Effector memory CD4-positive, alpha-beta T cell (primary cell): ENCODE measurements at regions not wholly inside any gene's neighbourhood (a gene's known extent, or its start where the extent isn't known, plus 50 kb on each side); places are given as distances from the start of the nearest gene placed in this dataset.

Experiments used
- DNase-seq, 3 donors: peaks; one replicate each; pipeline ENCODE4 v3.0.0-alpha.2; 2020
- H3K27ac ChIP-seq: 2 replicates; pipeline ENCODE4 v1.7.0; 2013; ENCODE audit warnings: mild to moderate bottlenecking, low read length, moderate library complexity; ENCODE audit not compliant: insufficient read depth, poor library complexity, severe bottlenecking
- H3K27me3 ChIP-seq: replicated peaks from 2 replicates; pipeline ENCODE4 v1.7.0; 2013; ENCODE audit warnings: mild to moderate bottlenecking, low read length; ENCODE audit not compliant: insufficient read depth, control insufficient read depth, poor library complexity, severe bottlenecking
- H3K36me3 ChIP-seq: 2 replicates; pipeline ENCODE4 v1.7.0; 2013; ENCODE audit warnings: mild to moderate bottlenecking, low read length, moderate library complexity; ENCODE audit not compliant: control insufficient read depth, insufficient read depth
- H3K4me1 ChIP-seq: 2 replicates; pipeline ENCODE4 v1.7.0; 2013; ENCODE audit warnings: low read length, mild to moderate bottlenecking; ENCODE audit not compliant: control insufficient read depth, insufficient read depth, poor library complexity, severe bottlenecking
- H3K4me3 ChIP-seq: 2 replicates; pipeline ENCODE4 v1.7.0; 2013; ENCODE audit warnings: low read length, low read depth, mild to moderate bottlenecking; ENCODE audit not compliant: insufficient read depth, poor library complexity, severe bottlenecking
- H3K9me3 ChIP-seq: 2 replicates; pipeline ENCODE4 v1.7.0; 2013; ENCODE audit warnings: mild to moderate bottlenecking, low read length, moderate library complexity; ENCODE audit not compliant: control insufficient read depth

- no peak for DNase-seq
- Histone ChIP-seq H3K4me1 (no peaks in the 10 kb centered on the region), H3K27me3 (no peaks in the 10 kb centered on the region), H3K36me3 (no peaks in the 10 kb centered on the region), H3K27ac (no peak overlapping the region), H3K4me3 (no peak overlapping the region), H3K9me3 (no peaks in the 10 kb centered on the region)
Measured at GRCh38 chr11:95588821-95589220, 200.8 kb downstream of the FAM76B start.

GRCh38 chr11:95586661-95587060 lies 202.9 kb downstream of the FAM76B start:
- Histone ChIP-seq H3K36me3 (no peaks in the 10 kb centered on the region), H3K4me1 (no peaks in the 10 kb centered on the region), H3K4me3 (no peak overlapping the region), H3K9me3 (no peaks in the 10 kb centered on the region), H3K27me3 (no peaks in the 10 kb centered on the region), H3K27ac (no peak overlapping the region)
- no peak for DNase-seq

- H3K36me3 ChIP-seq, result no peaks in the 10 kb centered on the region
- no peak for DNase-seq
- H3K27ac ChIP-seq, result no peak overlapping the region
- H3K27me3 ChIP-seq, result no peaks in the 10 kb centered on the region
- H3K9me3 ChIP-seq, result no peaks in the 10 kb centered on the region
- H3K4me3 ChIP-seq, result no peak overlapping the region
- H3K4me1 ChIP-seq, result no peaks in the 10 kb centered on the region
Measured at GRCh38 chr11:95586155-95586554, 203.4 kb downstream of the FAM76B start.

- H3K27me3 ChIP-seq, result no peaks in the 10 kb centered on the region
- no peak for DNase-seq
- H3K36me3 ChIP-seq, result no peaks in the 10 kb centered on the region
- no peaks in the 10 kb centered on the region for H3K4me1 ChIP-seq
- H3K27ac ChIP-seq, result no peak overlapping the region
- no peak overlapping the region for H3K4me3 ChIP-seq
- H3K9me3 ChIP-seq, result no peaks in the 10 kb centered on the region
Measured at GRCh38 chr11:95585752-95586077, 203.9 kb downstream of the FAM76B start.

GRCh38 chr11:95585069-95585751 lies 204.4 kb downstream of the FAM76B start:
- Histone ChIP-seq H3K36me3 (no peaks in the 10 kb centered on the region), H3K4me3 (no peak overlapping the region), H3K27me3 (no peaks in the 10 kb centered on the region), H3K9me3 (no peaks in the 10 kb centered on the region), H3K27ac (no peak overlapping the region), H3K4me1 (no peaks in the 10 kb centered on the region)
- no peak for DNase-seq

- Histone ChIP-seq H3K27ac (no peak overlapping the region), H3K27me3 (no peaks in the 10 kb centered on the region), H3K4me3 (no peak overlapping the region), H3K4me1 (no peaks in the 10 kb centered on the region), H3K36me3 (no peaks in the 10 kb centered on the region), H3K9me3 (no peaks in the 10 kb centered on the region)
- no peak for DNase-seq
Measured at GRCh38 chr11:95584589-95584988, 205.0 kb downstream of the FAM76B start.

- Histone ChIP-seq H3K36me3 (no peaks in the 10 kb centered on the region), H3K27me3 (no peaks in the 10 kb centered on the region), H3K27ac (no peak overlapping the region), H3K9me3 (no peaks in the 10 kb centered on the region), H3K4me3 (no peak overlapping the region), H3K4me1 (no peaks in the 10 kb centered on the region)
- no peak for DNase-seq
Measured at GRCh38 chr11:95584180-95584579, 205.4 kb downstream of the FAM76B start.

GRCh38 chr11:95577716-95578460 lies 211.7 kb downstream of the FAM76B start:
- Histone ChIP-seq H3K36me3 (no peaks in the 10 kb centered on the region), H3K9me3 (no peaks in the 10 kb centered on the region), H3K27me3 (no peaks in the 10 kb centered on the region), H3K27ac (no peak overlapping the region), H3K4me1 (no peaks in the 10 kb centered on the region), H3K4me3 (no peak overlapping the region)
- no peak for DNase-seq

GRCh38 chr11:95576146-95576845 lies 213.3 kb downstream of the FAM76B start:
- H3K36me3 ChIP-seq, result no peaks in the 10 kb centered on the region
- H3K9me3 ChIP-seq, result no peaks in the 10 kb centered on the region
- DNase-seq, result no peak
- H3K4me3 ChIP-seq, result no peak overlapping the region
- H3K27ac ChIP-seq, result no peak overlapping the region
- no peaks in the 10 kb centered on the region for H3K4me1 ChIP-seq
- H3K27me3 ChIP-seq, result no peaks in the 10 kb centered on the region

- no peaks in the 10 kb centered on the region for H3K36me3 ChIP-seq
- no peaks in the 10 kb centered on the region for H3K4me1 ChIP-seq
- DNase-seq, result no peak
- no peaks in the 10 kb centered on the region for H3K27me3 ChIP-seq
- no peak overlapping the region for H3K27ac ChIP-seq
- H3K9me3 ChIP-seq, result no peaks in the 10 kb centered on the region
- no peak overlapping the region for H3K4me3 ChIP-seq
Measured at GRCh38 chr11:95575517-95575916, 214.1 kb downstream of the FAM76B start.
